ENCODE measurements at regions not wholly inside any gene's neighbourhood (a gene's known extent, or its start where the extent isn't known, plus 50 kb on each side); places are given as distances from the start of the nearest gene placed in this dataset.
A peak's percentile ranks its signal among the peaks of the same experiment; 100 is the strongest.

DNA sequence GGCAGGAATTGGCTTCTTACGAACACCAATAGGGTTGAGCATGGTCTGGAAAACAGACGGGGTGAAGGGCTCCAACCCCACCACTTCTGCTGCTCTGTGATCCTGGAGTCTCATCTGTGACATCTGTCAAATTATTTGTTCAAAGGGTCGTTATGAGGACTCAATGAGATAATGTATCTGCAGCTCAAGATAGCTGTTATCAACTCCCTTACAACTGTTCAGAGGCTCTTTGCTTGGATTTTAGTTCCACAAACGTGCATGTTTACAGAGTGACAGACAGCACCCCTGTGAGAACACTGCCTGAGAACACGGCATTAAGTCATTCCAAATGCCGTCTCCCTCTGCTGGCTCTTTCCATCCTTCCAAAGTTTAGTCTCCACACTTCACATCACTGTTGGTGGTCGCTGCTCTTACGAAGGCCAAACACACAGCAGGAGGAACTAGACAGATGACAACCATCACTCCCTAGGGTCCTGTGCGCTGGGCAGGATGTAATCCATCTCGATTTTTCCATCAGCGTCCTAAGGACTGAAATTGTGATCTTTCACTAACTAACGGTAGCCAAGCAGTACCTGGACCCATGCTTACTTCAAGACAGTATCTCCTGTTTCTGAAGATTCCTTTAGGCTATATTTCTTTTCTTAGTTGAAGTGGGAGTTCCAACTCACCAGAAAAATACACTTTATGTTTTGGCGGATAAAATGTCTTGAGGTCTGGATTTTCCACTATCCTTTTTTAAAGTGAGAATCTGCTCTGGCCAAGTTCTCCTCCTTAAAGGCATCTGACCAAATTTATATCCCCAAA is 220.3 kb downstream of the ANAPC1 start:
- peak overlapping the region; percentile 54 for H2BK15ac ChIP-seq (ENCODE audit: low read depth, poor library complexity, severe bottlenecking)
- no peaks in the 10 kb centered on the region for H3K27me3 ChIP-seq (ENCODE audit: control insufficient read depth in 1 of 2, insufficient read depth in 1 of 2, low read length in 2 of 2)
- peak overlapping the region; percentile 62 for H2AK5ac ChIP-seq (ENCODE audit: low read length, severe bottlenecking)
- H3K14ac ChIP-seq (ENCODE audit: low read length in 2 of 2), result peak overlapping the region in 1 of 2 experiments; percentile 69
- H3K27ac ChIP-seq (ENCODE audit: low read length, poor library complexity, severe bottlenecking), result no peak overlapping the region
- no peaks in the 10 kb centered on the region for H3K79me1 ChIP-seq (replicated peaks; ENCODE audit: low read length, poor library complexity, severe bottlenecking)
- H3K23ac ChIP-seq (ENCODE audit: low read length in 2 of 2), result peak overlapping the region in 1 of 2 experiments; percentile 67
- H3K4ac ChIP-seq (ENCODE audit: low read depth in 1 of 2, low read length in 2 of 2), result peak overlapping the region in 1 of 2 experiments; percentile 86
- H2BK12ac ChIP-seq (ENCODE audit: low read length in 2 of 2), result peak overlapping the region; percentile 96 to 97
- 41% methylated on average over 13 of the region's 13 CpGs for WGBS
- H4K8ac ChIP-seq (ENCODE audit: low read length), result peak overlapping the region; percentile 68
- H2AFZ ChIP-seq (ENCODE audit: low read depth, low read length), result no peak overlapping the region
- no peak overlapping the region for H3K4me2 ChIP-seq (ENCODE audit: low read length, poor library complexity, severe bottlenecking)
- no peaks in the 10 kb centered on the region for H3K36me3 ChIP-seq (ENCODE audit: control insufficient read depth in 1 of 2, insufficient read depth in 2 of 2, low read depth in 1 of 2, low read length in 2 of 2)
- H4K91ac ChIP-seq (ENCODE audit: low read length), result peak overlapping the region; percentile 57
- no peak overlapping the region for H2BK5ac ChIP-seq (ENCODE audit: low read depth, low read length, poor library complexity, severe bottlenecking)
- no peaks in the 10 kb centered on the region for H3K9me3 ChIP-seq (ENCODE audit: control insufficient read depth, low read length)
- peak overlapping the region; percentile 7 to 71 for H3K18ac ChIP-seq (ENCODE audit: low read depth in 1 of 2, low read length in 2 of 2)
- DNase-seq, result peak; percentile 64
- no peak overlapping the region for H3K4me3 ChIP-seq (ENCODE audit: insufficient read depth in 1 of 2, low read depth in 1 of 2, low read length in 2 of 2)
- peak overlapping the region; percentile 66 for H3K9ac ChIP-seq (ENCODE audit: low read length)
- peak overlapping the region; percentile 56 for H2BK120ac ChIP-seq (ENCODE audit: low read depth, low read length)
- H3K4me1 ChIP-seq (ENCODE audit: control insufficient read depth, insufficient read depth, low read depth, low read length), result peaks cover 22% of the 10 kb centered on the region

DNA sequence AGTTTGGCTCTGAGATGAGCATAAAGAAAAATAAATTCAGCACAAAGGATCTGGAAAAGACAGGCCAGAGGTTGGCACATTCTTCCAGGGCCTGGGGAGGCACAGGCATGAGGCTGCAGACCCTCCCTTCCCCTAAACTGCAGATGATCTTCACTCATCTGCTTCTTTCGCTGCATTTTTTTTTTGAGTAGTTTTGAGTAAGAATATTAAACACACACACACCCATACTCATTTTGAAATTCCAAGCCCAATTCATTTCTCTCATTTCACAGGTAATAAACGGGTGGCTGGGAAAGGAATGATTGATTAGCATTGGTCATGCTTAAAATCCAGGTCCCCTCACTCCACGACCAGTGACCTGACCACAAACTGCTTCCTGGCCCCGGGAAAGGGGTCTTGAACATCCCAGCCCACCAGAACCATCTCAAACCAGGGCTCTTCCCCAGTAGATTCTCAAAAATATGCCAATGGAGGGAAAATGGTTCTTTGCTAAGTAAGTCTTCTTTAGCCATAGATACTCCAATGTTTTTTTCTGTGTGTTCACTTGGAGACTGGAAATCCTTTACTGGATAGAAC is 219.6 kb downstream of the ANAPC1 start:
- H2BK15ac ChIP-seq (ENCODE audit: low read depth, poor library complexity, severe bottlenecking), result no peak overlapping the region
- H3K27me3 ChIP-seq (ENCODE audit: control insufficient read depth in 1 of 2, insufficient read depth in 1 of 2, low read length in 2 of 2), result no peaks in the 10 kb centered on the region
- H3K27ac ChIP-seq (ENCODE audit: low read length, poor library complexity, severe bottlenecking), result no peak overlapping the region
- no peaks in the 10 kb centered on the region for H3K9me3 ChIP-seq (ENCODE audit: control insufficient read depth, low read length)
- H3K9ac ChIP-seq (ENCODE audit: low read length), result no peak overlapping the region
- peak overlapping the region; percentile 23 for H2AK5ac ChIP-seq (ENCODE audit: low read length, severe bottlenecking)
- H3K18ac ChIP-seq (ENCODE audit: low read depth in 1 of 2, low read length in 2 of 2), result no peak overlapping the region
- no peak overlapping the region for H4K91ac ChIP-seq (ENCODE audit: low read length)
- no peak overlapping the region for H4K8ac ChIP-seq (ENCODE audit: low read length)
- H2BK120ac ChIP-seq (ENCODE audit: low read depth, low read length), result no peak overlapping the region
- peak overlapping the region in 1 of 2 experiments; percentile 57 for H2BK12ac ChIP-seq (ENCODE audit: low read length in 2 of 2)
- no peak overlapping the region for H3K4me3 ChIP-seq (ENCODE audit: insufficient read depth in 1 of 2, low read depth in 1 of 2, low read length in 2 of 2)
- H3K4me1 ChIP-seq (ENCODE audit: control insufficient read depth, insufficient read depth, low read depth, low read length), result peaks cover 18% of the 10 kb centered on the region
- H3K36me3 ChIP-seq (ENCODE audit: control insufficient read depth in 1 of 2, insufficient read depth in 2 of 2, low read depth in 1 of 2, low read length in 2 of 2), result no peaks in the 10 kb centered on the region
- DNase-seq, result no peak
- H3K4me2 ChIP-seq (ENCODE audit: low read length, poor library complexity, severe bottlenecking), result no peak overlapping the region
- no peak overlapping the region for H3K14ac ChIP-seq (ENCODE audit: low read length in 2 of 2)
- no peak overlapping the region for H3K4ac ChIP-seq (ENCODE audit: low read depth in 1 of 2, low read length in 2 of 2)
- no peak overlapping the region for H2AFZ ChIP-seq (ENCODE audit: low read depth, low read length)
- no peak overlapping the region for H3K23ac ChIP-seq (ENCODE audit: low read length in 2 of 2)
- WGBS, result 100% methylated on average over 1 of the region's 4 CpGs
- no peak overlapping the region for H2BK5ac ChIP-seq (ENCODE audit: low read depth, low read length, poor library complexity, severe bottlenecking)
- H3K79me1 ChIP-seq (replicated peaks; ENCODE audit: low read length, poor library complexity, severe bottlenecking), result no peaks in the 10 kb centered on the region

GRCh38 chr2:111665011-111665410 is 219.0 kb downstream of the ANAPC1 start:
- H3K4me3 ChIP-seq (ENCODE audit: insufficient read depth in 1 of 2, low read depth in 1 of 2, low read length in 2 of 2), result no peak overlapping the region
- H3K79me1 ChIP-seq (replicated peaks; ENCODE audit: low read length, poor library complexity, severe bottlenecking), result no peaks in the 10 kb centered on the region
- H2BK15ac ChIP-seq (ENCODE audit: low read depth, poor library complexity, severe bottlenecking), result no peak overlapping the region
- H4K91ac ChIP-seq (ENCODE audit: low read length), result peak overlapping the region; percentile 3
- H3K36me3 ChIP-seq (ENCODE audit: control insufficient read depth in 1 of 2, insufficient read depth in 2 of 2, low read depth in 1 of 2, low read length in 2 of 2), result no peaks in the 10 kb centered on the region
- no peak overlapping the region for H3K4me2 ChIP-seq (ENCODE audit: low read length, poor library complexity, severe bottlenecking)
- peaks cover 15% of the 10 kb centered on the region for H3K4me1 ChIP-seq (ENCODE audit: control insufficient read depth, insufficient read depth, low read depth, low read length)
- no peak for DNase-seq
- H2AFZ ChIP-seq (ENCODE audit: low read depth, low read length), result no peak overlapping the region
- no peaks in the 10 kb centered on the region for H3K9me3 ChIP-seq (ENCODE audit: control insufficient read depth, low read length)
- H2BK12ac ChIP-seq (ENCODE audit: low read length in 2 of 2), result peak overlapping the region in 1 of 2 experiments; percentile 67
- no peak overlapping the region for H3K4ac ChIP-seq (ENCODE audit: low read depth in 1 of 2, low read length in 2 of 2)
- peak overlapping the region in 1 of 2 experiments; percentile 78 for H3K23ac ChIP-seq (ENCODE audit: low read length in 2 of 2)
- H3K14ac ChIP-seq (ENCODE audit: low read length in 2 of 2), result peak overlapping the region in 1 of 2 experiments; percentile 71
- no peak overlapping the region for H2AK5ac ChIP-seq (ENCODE audit: low read length, severe bottlenecking)
- no peak overlapping the region for H4K8ac ChIP-seq (ENCODE audit: low read length)
- no peak overlapping the region for H3K27ac ChIP-seq (ENCODE audit: low read length, poor library complexity, severe bottlenecking)
- H2BK120ac ChIP-seq (ENCODE audit: low read depth, low read length), result no peak overlapping the region
- no peaks in the 10 kb centered on the region for H3K27me3 ChIP-seq (ENCODE audit: control insufficient read depth in 1 of 2, insufficient read depth in 1 of 2, low read length in 2 of 2)
- WGBS, result over 99% methylated on average over 5 of the region's 7 CpGs
- no peak overlapping the region for H3K9ac ChIP-seq (ENCODE audit: low read length)
- H3K18ac ChIP-seq (ENCODE audit: low read depth in 1 of 2, low read length in 2 of 2), result peak overlapping the region in 1 of 2 experiments; percentile 69
- no peak overlapping the region for H2BK5ac ChIP-seq (ENCODE audit: low read depth, low read length, poor library complexity, severe bottlenecking)

DNA sequence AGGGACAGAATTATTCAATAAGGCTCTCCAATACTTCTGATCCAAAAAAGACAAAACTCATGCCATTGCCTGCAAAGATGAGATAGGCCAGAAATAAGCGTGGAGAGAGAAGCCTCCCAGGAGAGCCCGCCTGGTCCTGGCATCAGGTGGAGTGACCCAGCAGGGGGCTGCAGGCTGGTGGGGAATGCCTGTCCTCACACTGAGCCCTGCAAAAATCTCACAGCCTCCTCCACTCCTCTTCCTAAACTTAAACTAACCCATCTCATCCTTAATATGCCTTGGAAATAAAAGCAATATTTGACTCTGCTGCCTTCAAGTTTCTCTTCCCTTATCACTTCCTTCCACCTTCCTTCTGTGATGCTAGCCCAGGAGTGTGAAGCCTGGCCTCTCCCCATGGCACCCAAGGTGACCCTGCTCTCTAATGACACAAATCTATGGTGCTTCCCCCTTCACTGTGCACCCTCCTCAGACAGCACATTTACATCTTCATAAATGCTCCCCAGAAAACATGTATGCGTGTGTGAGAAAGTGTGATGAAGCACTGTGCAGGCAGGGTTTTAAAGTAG is 218.4 kb downstream of the ANAPC1 start:
- no peak overlapping the region for H4K8ac ChIP-seq (ENCODE audit: low read length)
- DNase-seq, result no peak
- H3K27me3 ChIP-seq (ENCODE audit: control insufficient read depth in 1 of 2, insufficient read depth in 1 of 2, low read length in 2 of 2), result no peaks in the 10 kb centered on the region
- no peak overlapping the region for H3K18ac ChIP-seq (ENCODE audit: low read depth in 1 of 2, low read length in 2 of 2)
- H3K4me2 ChIP-seq (ENCODE audit: low read length, poor library complexity, severe bottlenecking), result no peak overlapping the region
- no peak overlapping the region for H3K9ac ChIP-seq (ENCODE audit: low read length)
- H2AFZ ChIP-seq (ENCODE audit: low read depth, low read length), result no peak overlapping the region
- peak overlapping the region; percentile 40 for H2AK5ac ChIP-seq (ENCODE audit: low read length, severe bottlenecking)
- no peak overlapping the region for H3K4me3 ChIP-seq (ENCODE audit: insufficient read depth in 1 of 2, low read depth in 1 of 2, low read length in 2 of 2)
- H3K4ac ChIP-seq (ENCODE audit: low read depth in 1 of 2, low read length in 2 of 2), result no peak overlapping the region
- peaks cover 13% of the 10 kb centered on the region for H3K4me1 ChIP-seq (ENCODE audit: control insufficient read depth, insufficient read depth, low read depth, low read length)
- H2BK12ac ChIP-seq (ENCODE audit: low read length in 2 of 2), result peak overlapping the region in 1 of 2 experiments; percentile 6
- no peak overlapping the region for H2BK120ac ChIP-seq (ENCODE audit: low read depth, low read length)
- H2BK15ac ChIP-seq (ENCODE audit: low read depth, poor library complexity, severe bottlenecking), result no peak overlapping the region
- no peak overlapping the region for H3K23ac ChIP-seq (ENCODE audit: low read length in 2 of 2)
- H3K9me3 ChIP-seq (ENCODE audit: control insufficient read depth, low read length), result no peaks in the 10 kb centered on the region
- H3K36me3 ChIP-seq (ENCODE audit: control insufficient read depth in 1 of 2, insufficient read depth in 2 of 2, low read depth in 1 of 2, low read length in 2 of 2), result no peaks in the 10 kb centered on the region
- 98% methylated on average over 3 of the region's 3 CpGs for WGBS
- H4K91ac ChIP-seq (ENCODE audit: low read length), result no peak overlapping the region
- H3K79me1 ChIP-seq (replicated peaks; ENCODE audit: low read length, poor library complexity, severe bottlenecking), result no peaks in the 10 kb centered on the region
- H3K27ac ChIP-seq (ENCODE audit: low read length, poor library complexity, severe bottlenecking), result no peak overlapping the region
- H3K14ac ChIP-seq (ENCODE audit: low read length in 2 of 2), result no peak overlapping the region
- H2BK5ac ChIP-seq (ENCODE audit: low read depth, low read length, poor library complexity, severe bottlenecking), result no peak overlapping the region

Data from mesenchymal stem cell (in vitro differentiated cells and primary cell).